ENCODE measurements at regions not wholly inside any gene's neighbourhood (a gene's known extent, or its start where the extent isn't known, plus 50 kb on each side); places are given as distances from the start of the nearest gene placed in this dataset.

- Histone ChIP-seq H3K9me2 (ENCODE audit: insufficient read depth, low read length) (no peaks in the 10 kb centered on the region), H3K79me2 (ENCODE audit: insufficient read depth, low read depth, low read length) (no peaks in the 10 kb centered on the region), H3K9me3 (ENCODE audit: low read length) (no peaks in the 10 kb centered on the region), H3K4me2 (ENCODE audit: low read length) (no peak overlapping the region), H3K27ac (ENCODE audit: low read depth, low read length, poor library complexity, severe bottlenecking) (no peak overlapping the region), H2AFZ (ENCODE audit: low read length) (no peak overlapping the region), H3K4me1 (ENCODE audit: insufficient read depth, low read length, poor library complexity, severe bottlenecking) (no peaks in the 10 kb centered on the region), H4K20me1 (ENCODE audit: insufficient read depth, low read length) (no peaks in the 10 kb centered on the region), H3K4me3 (ENCODE audit: low read depth, low read length, poor library complexity, severe bottlenecking) (no peak overlapping the region), H3K36me3 (ENCODE audit: insufficient read depth, low read length) (peaks cover 7% of the 10 kb centered on the region; the same call in 1 of the 2 replicates)
- no peak for TF ChIP-seq CTCF (conservative IDR thresholded peaks at IDR 0.05; ENCODE audit: low read length)
- no peak for TF ChIP-seq EZH2phosphoT487 (IDR thresholded peaks at IDR 0.05; ENCODE audit: borderline replicate concordance, low read depth, low read length)
- no TSS peak for BruUV-seq (replicated peaks)
- ChIA-PET POLR2A (interaction anchor here (0.7 kb wide), 1 partner anchor 68 kb away, joined by 3 read pairs; the partner anchor contains the start of gene PSMA6), CTCF (ENCODE audit: unreplicated experiment) (no interaction called here)
- no peak for DNase-seq (ENCODE audit: low spot score)
- intact Hi-C loops (cut with micrococcal nuclease; ENCODE audit: unreplicated experiment), result no loop called here
These were observed 68.3 kb upstream of the PSMA6 start for GRCh38 chr14:35223927-35224326.

DNA sequence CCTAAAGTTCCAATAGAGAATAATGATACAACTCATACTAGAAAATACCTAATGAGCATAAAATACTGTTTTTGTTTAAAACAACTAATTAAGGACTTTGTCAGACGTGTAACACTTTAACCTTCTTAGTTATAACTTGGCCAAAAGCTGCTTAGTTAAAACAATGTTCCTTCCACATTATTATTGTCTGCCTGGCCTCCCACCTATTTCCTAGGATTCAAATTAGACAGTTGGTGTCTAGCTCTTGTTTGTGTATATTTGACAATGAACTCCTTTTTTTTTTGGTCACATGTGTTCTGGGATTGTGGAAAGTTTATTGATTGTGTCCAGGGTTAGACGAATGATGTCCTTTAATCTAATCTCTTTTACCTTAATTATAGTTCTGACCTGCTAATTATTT, 67.6 kb upstream of the PSMA6 start:
- Histone ChIP-seq H3K4me2 (ENCODE audit: low read length) (no peak overlapping the region), H3K79me2 (ENCODE audit: insufficient read depth, low read depth, low read length) (no peaks in the 10 kb centered on the region), H3K4me3 (ENCODE audit: low read depth, low read length, poor library complexity, severe bottlenecking) (no peak overlapping the region), H3K36me3 (ENCODE audit: insufficient read depth, low read length) (0 out of 2 replicates have a peak, but pooled peaks cover under 1% of the 10 kb centered on the region), H2AFZ (ENCODE audit: low read length) (no peak overlapping the region), H3K9me3 (ENCODE audit: low read length) (no peaks in the 10 kb centered on the region), H3K27ac (ENCODE audit: low read depth, low read length, poor library complexity, severe bottlenecking) (no peak overlapping the region), H3K4me1 (ENCODE audit: insufficient read depth, low read length, poor library complexity, severe bottlenecking) (peaks cover 4% of the 10 kb centered on the region), H3K9me2 (ENCODE audit: insufficient read depth, low read length) (no peaks in the 10 kb centered on the region), H4K20me1 (ENCODE audit: insufficient read depth, low read length) (no peaks in the 10 kb centered on the region)
- no peak for TF ChIP-seq EZH2phosphoT487 (IDR thresholded peaks at IDR 0.05; ENCODE audit: borderline replicate concordance, low read depth, low read length)
- TF ChIP-seq CTCF (conservative IDR thresholded peaks at IDR 0.05; ENCODE audit: low read length), result no peak
- no TSS peak for BruUV-seq (replicated peaks)
- POLR2A ChIA-PET, result interaction anchor here (0.7 to 1.8 kb wide), 2 partner anchors 67 to 191 kb away, joined by 3 to 7 read pairs; partner anchors contain the start of gene PSMA6
- CTCF ChIA-PET (ENCODE audit: unreplicated experiment), result no interaction called here
- no peak for DNase-seq (ENCODE audit: low spot score)
- intact Hi-C loops (cut with micrococcal nuclease; ENCODE audit: unreplicated experiment), result loop anchor here (5.0 kb wide), 2 partner anchors 63 to 82 kb away; no protein-coding TSS in a partner anchor

GRCh38 chr14:35229084-35229791, 62.9 kb upstream of the PSMA6 start:
- POLR2A ChIA-PET, result interaction anchor here (0.6 to 2.0 kb wide), 9 partner anchors 12 to 258 kb away, joined by 3 to 6 read pairs (median 3); no protein-coding TSS in a partner anchor

More at GRCh38 chr14:35229084-35229791, 62.9 kb upstream of the PSMA6 start:
- no peak for TF ChIP-seq EZH2phosphoT487 (IDR thresholded peaks at IDR 0.05; ENCODE audit: borderline replicate concordance, low read depth, low read length)
- peak; percentile 87 for TF ChIP-seq CTCF (conservative IDR thresholded peaks at IDR 0.05; ENCODE audit: low read length)
- no peak overlapping the region for H3K4me3 ChIP-seq (ENCODE audit: low read depth, low read length, poor library complexity, severe bottlenecking)
- H3K9me3 ChIP-seq (ENCODE audit: low read length), result no peaks in the 10 kb centered on the region
- intact Hi-C loops (cut with micrococcal nuclease; ENCODE audit: unreplicated experiment), result loop anchor here (1.0 to 5.0 kb wide), 3 partner anchors 58 to 178 kb away; no protein-coding TSS in a partner anchor
- H3K4me1 ChIP-seq (ENCODE audit: insufficient read depth, low read length, poor library complexity, severe bottlenecking), result peaks cover 7% of the 10 kb centered on the region
- BruUV-seq (replicated peaks), result no TSS peak
- no peaks in the 10 kb centered on the region for H3K79me2 ChIP-seq (ENCODE audit: insufficient read depth, low read depth, low read length)
- H2AFZ ChIP-seq (ENCODE audit: low read length), result no peak overlapping the region
- H3K9me2 ChIP-seq (ENCODE audit: insufficient read depth, low read length), result no peaks in the 10 kb centered on the region
- H4K20me1 ChIP-seq (ENCODE audit: insufficient read depth, low read length), result no peaks in the 10 kb centered on the region
- peak; percentile 61 for DNase-seq (ENCODE audit: low spot score)
- no peak overlapping the region for H3K27ac ChIP-seq (ENCODE audit: low read depth, low read length, poor library complexity, severe bottlenecking)
- no peak overlapping the region for H3K4me2 ChIP-seq (ENCODE audit: low read length)
- CTCF ChIA-PET (ENCODE audit: unreplicated experiment), result interaction anchor here (0.6 to 0.9 kb wide), 5 partner anchors 33 to 188 kb away, joined by 3 to 4 read pairs (median 3); no protein-coding TSS in a partner anchor
- no peaks in the 10 kb centered on the region; the same call in 1 of the 2 replicates for H3K36me3 ChIP-seq (ENCODE audit: insufficient read depth, low read length)
